Endothelial cell of umbilical vein (primary cell): ENCODE measurements at regions not wholly inside any gene's neighbourhood (a gene's known extent, or its start where the extent isn't known, plus 50 kb on each side); places are given as distances from the start of the nearest gene placed in this dataset.

ENCODE experiments used
- EZH2 ChIP-seq: IDR thresholded peaks from 2 replicates; pipeline ENCODE4 v1.6.1; 2012; ENCODE audit warnings: borderline replicate concordance, low read depth, mild to moderate bottlenecking, moderate library complexity, low read length, inconsistent platforms; ENCODE audit not compliant: severe bottlenecking
- TF ChIP-seq, protein P1 (sequence below), 2 donors: IDR thresholded peaks; 1 replicate in 1 of 2; 2 replicates in 1 of 2; pipeline ENCODE4 v1.5.1; 2011; ENCODE audit warnings: low read length in 2 of 2, mild to moderate bottlenecking in 2 of 2, moderate library complexity in 2 of 2, control low read depth in 1 of 2, inconsistent platforms in 1 of 2, low read depth in 1 of 2; ENCODE audit not compliant: insufficient read depth in 1 of 2; ENCODE audit errors: extremely low read depth in 1 of 2
- TF ChIP-seq, protein P2 (sequence below): IDR thresholded peaks from 2 replicates; pipeline ENCODE4 v1.6.1; 2011; ENCODE audit not compliant: insufficient read depth, insufficient read length

DNA sequence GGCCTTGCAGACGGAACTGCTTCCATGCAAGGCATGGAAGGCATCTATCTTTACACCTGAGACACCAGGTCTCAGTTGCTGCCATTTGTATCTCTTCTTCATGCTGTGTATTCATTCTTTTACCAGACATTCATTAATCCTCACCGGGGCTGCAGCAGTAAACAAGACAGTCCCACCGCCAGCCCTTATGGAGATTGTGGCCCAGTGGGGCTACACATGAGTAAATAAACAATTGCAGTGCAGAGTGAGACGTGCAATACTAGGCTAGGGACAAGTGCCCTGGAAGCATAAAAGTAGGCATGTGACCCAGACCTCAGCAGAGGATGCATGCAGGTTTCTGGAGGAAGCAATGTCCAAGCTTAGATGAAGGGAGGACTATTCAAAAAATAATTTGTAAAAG lies 497.6 kb upstream of the KLHL29 start:
- TF ChIP-seq, protein P1, sequence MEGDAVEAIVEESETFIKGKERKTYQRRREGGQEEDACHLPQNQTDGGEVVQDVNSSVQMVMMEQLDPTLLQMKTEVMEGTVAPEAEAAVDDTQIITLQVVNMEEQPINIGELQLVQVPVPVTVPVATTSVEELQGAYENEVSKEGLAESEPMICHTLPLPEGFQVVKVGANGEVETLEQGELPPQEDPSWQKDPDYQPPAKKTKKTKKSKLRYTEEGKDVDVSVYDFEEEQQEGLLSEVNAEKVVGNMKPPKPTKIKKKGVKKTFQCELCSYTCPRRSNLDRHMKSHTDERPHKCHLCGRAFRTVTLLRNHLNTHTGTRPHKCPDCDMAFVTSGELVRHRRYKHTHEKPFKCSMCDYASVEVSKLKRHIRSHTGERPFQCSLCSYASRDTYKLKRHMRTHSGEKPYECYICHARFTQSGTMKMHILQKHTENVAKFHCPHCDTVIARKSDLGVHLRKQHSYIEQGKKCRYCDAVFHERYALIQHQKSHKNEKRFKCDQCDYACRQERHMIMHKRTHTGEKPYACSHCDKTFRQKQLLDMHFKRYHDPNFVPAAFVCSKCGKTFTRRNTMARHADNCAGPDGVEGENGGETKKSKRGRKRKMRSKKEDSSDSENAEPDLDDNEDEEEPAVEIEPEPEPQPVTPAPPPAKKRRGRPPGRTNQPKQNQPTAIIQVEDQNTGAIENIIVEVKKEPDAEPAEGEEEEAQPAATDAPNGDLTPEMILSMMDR (IDR thresholded peaks at IDR 0.05; ENCODE audit: extremely low read depth in 1 of 2, insufficient read depth in 1 of 2, low read depth in 1 of 2, low read length in 2 of 2): no peak
- no peak for TF ChIP-seq EZH2
- TF ChIP-seq, protein P2, sequence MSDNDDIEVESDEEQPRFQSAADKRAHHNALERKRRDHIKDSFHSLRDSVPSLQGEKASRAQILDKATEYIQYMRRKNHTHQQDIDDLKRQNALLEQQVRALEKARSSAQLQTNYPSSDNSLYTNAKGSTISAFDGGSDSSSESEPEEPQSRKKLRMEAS: no peak
